A673 (cell line): ENCODE measurements at regions not wholly inside any gene's neighbourhood (a gene's known extent, or its start where the extent isn't known, plus 50 kb on each side); places are given as distances from the start of the nearest gene placed in this dataset.

Experiments
- BruUV-seq: library from RNA; stranded (reverse); fragments of 400-500 nt; replicated peaks from 2 replicates; lab custom pipeline; 2021; lab: Mats Ljungman, UMichigan
- CTCF ChIA-PET: fragments of 300-600 bp; sonication (Branson Sonifier 250); formaldehyde crosslinking; loops from one replicate; lab custom pipeline; 2022; ENCODE audit warnings: antibody characterized with exemption; lab: Charles Lee
- POLR2A ChIA-PET: fragments of 300-600 bp; sonication (Branson Sonifier 250); formaldehyde crosslinking; loops from one replicate; lab custom pipeline; 2022; ENCODE audit warnings: antibody characterized with exemption; ENCODE audit not compliant: low non-redundant PET; lab: Charles Lee
- DNase-seq: peaks from one replicate; pipeline ENCODE4 v3.0.0-alpha.2; 2015; ENCODE audit warnings: low spot score
- H3K27ac ChIP-seq: fragments of 200-600 bp; sonication (generic); 2 replicates; pipeline ENCODE4 v1.5.1; 2016; ENCODE audit warnings: mixed run types, low read depth, mild to moderate bottlenecking, mixed read lengths, antibody characterized with exemption, low read length; ENCODE audit not compliant: poor library complexity, severe bottlenecking
- H3K27me3 ChIP-seq: fragments of 200-600 bp; sonication (generic); replicated peaks from 2 replicates; pipeline ENCODE4 v1.6.1; 2017; ENCODE audit warnings: mixed run types, low read depth, mild to moderate bottlenecking, mixed read lengths, antibody characterized with exemption, low read length; ENCODE audit not compliant: insufficient read depth, poor library complexity
- H3K36me3 ChIP-seq: fragments of 200-600 bp; sonication (generic); 2 replicates; pipeline ENCODE4 v1.6.1; 2016; ENCODE audit warnings: mixed run types, mild to moderate bottlenecking, mixed read lengths, antibody characterized with exemption, low read length; ENCODE audit not compliant: insufficient read depth, poor library complexity, severe bottlenecking
- H3K4me1 ChIP-seq: fragments of 200-600 bp; sonication (generic); 2 replicates; pipeline ENCODE4 v1.6.1; 2017; ENCODE audit warnings: mixed run types, mild to moderate bottlenecking, mixed read lengths, antibody characterized with exemption, low read length; ENCODE audit not compliant: insufficient read depth, poor library complexity, severe bottlenecking
- H3K4me3 ChIP-seq: fragments of 200-600 bp; sonication (generic); 2 replicates; pipeline ENCODE4 v1.5.1; 2016; ENCODE audit warnings: low read depth, mixed run types, mild to moderate bottlenecking, mixed read lengths, low read length; ENCODE audit not compliant: poor library complexity, severe bottlenecking
- H3K9me3 ChIP-seq: fragments of 200-600 bp; sonication (generic); 2 replicates; pipeline ENCODE4 v1.6.1; 2016; ENCODE audit warnings: mixed run types, low read depth, mild to moderate bottlenecking, mixed read lengths, antibody characterized with exemption, low read length; ENCODE audit not compliant: poor library complexity, severe bottlenecking
- EZH2 ChIP-seq: fragments of 200-600 bp; sonication (generic); IDR thresholded peaks from 2 replicates; pipeline ENCODE4 v1.6.1; 2017; ENCODE audit warnings: borderline replicate concordance, low read depth, mild to moderate bottlenecking, mixed read lengths, antibody characterized with exemption, low read length; ENCODE audit not compliant: poor library complexity, severe bottlenecking
- intact Hi-C: fragments of 100-400 bp; cut with micrococcal nuclease; formaldehyde crosslinking; loops from one replicate; pipeline ENCODE4 v1.10.0; 2022; ENCODE audit not compliant: unreplicated experiment
- TF ChIP-seq, protein P1 (sequence below): fragments of 300-800, 200-600 bp; sonication (generic); conservative IDR thresholded peaks from 2 replicates; pipeline ENCODE4 v1.5.1; 2017; ENCODE audit warnings: low read depth, mild to moderate bottlenecking, antibody characterized with exemption, low read length, moderate library complexity, mixed read lengths

DNA sequence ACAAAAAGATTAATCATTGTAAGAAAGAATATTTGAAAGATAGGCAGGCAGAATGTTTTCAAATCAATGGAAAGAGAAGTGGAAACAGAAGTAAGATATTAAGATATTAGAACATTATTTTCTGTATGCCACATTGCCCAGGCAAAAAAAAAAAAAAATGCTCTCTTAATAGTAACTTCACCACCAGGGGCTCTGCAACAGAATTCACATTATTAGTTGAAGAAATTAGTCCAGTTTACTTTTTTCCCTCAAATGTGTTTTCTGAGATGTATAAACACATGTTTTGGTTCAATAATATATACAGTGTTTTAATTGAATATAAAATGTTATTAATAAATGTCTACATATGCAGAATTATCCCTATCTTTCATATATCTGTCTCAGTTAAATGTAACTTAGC, 78.0 kb upstream of the ADAD1 start:
- no peak for TF ChIP-seq EZH2
- TF ChIP-seq, protein P1, sequence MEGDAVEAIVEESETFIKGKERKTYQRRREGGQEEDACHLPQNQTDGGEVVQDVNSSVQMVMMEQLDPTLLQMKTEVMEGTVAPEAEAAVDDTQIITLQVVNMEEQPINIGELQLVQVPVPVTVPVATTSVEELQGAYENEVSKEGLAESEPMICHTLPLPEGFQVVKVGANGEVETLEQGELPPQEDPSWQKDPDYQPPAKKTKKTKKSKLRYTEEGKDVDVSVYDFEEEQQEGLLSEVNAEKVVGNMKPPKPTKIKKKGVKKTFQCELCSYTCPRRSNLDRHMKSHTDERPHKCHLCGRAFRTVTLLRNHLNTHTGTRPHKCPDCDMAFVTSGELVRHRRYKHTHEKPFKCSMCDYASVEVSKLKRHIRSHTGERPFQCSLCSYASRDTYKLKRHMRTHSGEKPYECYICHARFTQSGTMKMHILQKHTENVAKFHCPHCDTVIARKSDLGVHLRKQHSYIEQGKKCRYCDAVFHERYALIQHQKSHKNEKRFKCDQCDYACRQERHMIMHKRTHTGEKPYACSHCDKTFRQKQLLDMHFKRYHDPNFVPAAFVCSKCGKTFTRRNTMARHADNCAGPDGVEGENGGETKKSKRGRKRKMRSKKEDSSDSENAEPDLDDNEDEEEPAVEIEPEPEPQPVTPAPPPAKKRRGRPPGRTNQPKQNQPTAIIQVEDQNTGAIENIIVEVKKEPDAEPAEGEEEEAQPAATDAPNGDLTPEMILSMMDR, result peak; percentile 31; the same call in 1 of the 2 replicates
- H3K36me3 ChIP-seq, result no peaks in the 10 kb centered on the region
- H3K4me1 ChIP-seq, result no peaks in the 10 kb centered on the region
- no peak overlapping the region for H3K27ac ChIP-seq
- no peak for DNase-seq
- no peaks in the 10 kb centered on the region for H3K9me3 ChIP-seq
- ChIA-PET CTCF (no interaction called here), POLR2A (no interaction called here)
- H3K4me3 ChIP-seq, result no peak overlapping the region
- intact Hi-C loops, result no loop called here
- BruUV-seq, result no TSS peak
- no peaks in the 10 kb centered on the region for H3K27me3 ChIP-seq

DNA sequence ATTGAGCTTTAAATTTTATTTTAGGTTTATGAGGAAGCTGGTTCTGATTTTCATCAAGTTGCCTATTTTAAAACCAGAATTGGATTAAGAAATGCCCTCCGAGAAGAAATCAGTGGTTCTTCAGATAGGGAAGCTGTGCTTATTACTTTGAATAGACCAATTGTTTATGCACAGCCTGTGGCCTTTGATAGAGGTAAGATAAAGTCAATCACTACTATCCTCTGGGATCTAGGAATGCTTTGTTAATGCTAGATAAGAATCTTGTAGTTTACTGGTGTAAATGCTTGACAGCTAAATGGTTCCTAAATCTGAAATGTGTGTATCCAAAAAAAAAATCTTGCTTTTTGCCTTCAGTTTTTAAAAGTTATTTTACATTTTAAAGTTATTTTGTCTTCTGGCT, 73.0 kb upstream of the ADAD1 start:
- Histone ChIP-seq H3K27ac (no peak overlapping the region), H3K27me3 (no peaks in the 10 kb centered on the region), H3K4me1 (no peaks in the 10 kb centered on the region), H3K9me3 (no peaks in the 10 kb centered on the region), H3K36me3 (no peaks in the 10 kb centered on the region), H3K4me3 (no peak overlapping the region)
- peak; percentile 12 for DNase-seq
- POLR2A ChIA-PET, result no interaction called here
- intact Hi-C loops, result loop anchor here (5.0 kb wide), 1 partner anchor 404 kb away; no protein-coding TSS in a partner anchor
- CTCF ChIA-PET, result no interaction called here
- BruUV-seq, result no TSS peak
- no peak for TF ChIP-seq EZH2
- TF ChIP-seq, protein P1, result no peak

- CTCF ChIA-PET, result no interaction called here
- Histone ChIP-seq H3K36me3 (no peaks in the 10 kb centered on the region), H3K4me1 (no peaks in the 10 kb centered on the region), H3K27ac (no peak overlapping the region), H3K27me3 (no peaks in the 10 kb centered on the region), H3K9me3 (no peaks in the 10 kb centered on the region), H3K4me3 (no peak overlapping the region)
- intact Hi-C loops, result loop anchor here (2.0 to 5.0 kb wide), 2 partner anchors 267 to 408 kb away; no protein-coding TSS in a partner anchor
- DNase-seq, result peak; percentile 30
- BruUV-seq, result no TSS peak
- TF ChIP-seq, protein P1, result peak; percentile 68
- TF ChIP-seq EZH2, result no peak
- POLR2A ChIA-PET, result no interaction called here
Observed at GRCh38 chr4:122309988-122310626, 68.7 kb upstream of the ADAD1 start.
